ENCODE measurements at regions not wholly inside any gene's neighbourhood (a gene's known extent, or its start where the extent isn't known, plus 50 kb on each side); places are given as distances from the start of the nearest gene placed in this dataset.

GRCh38 chr2:16140771-16141640, 200.7 kb downstream of the MYCN start:
- no peak for DNase-seq

- no peak for DNase-seq
These were observed 199.6 kb downstream of the MYCN start for GRCh38 chr2:16139663-16140615.

- no peak for DNase-seq
These were observed 198.7 kb downstream of the MYCN start for GRCh38 chr2:16138811-16139662.

- DNase-seq = no peak
These were observed 196.9 kb downstream of the MYCN start for GRCh38 chr2:16137080-16137755.

GRCh38 chr2:16136461-16137035, 196.2 kb downstream of the MYCN start:
- no peak for DNase-seq

GRCh38 chr2:16135913-16136310, 195.6 kb downstream of the MYCN start:
- DNase-seq = no peak

GRCh38 chr2:16135196-16135912, 195.0 kb downstream of the MYCN start:
- DNase-seq = no peak

- DNase-seq = no peak
These were observed 194.3 kb downstream of the MYCN start for GRCh38 chr2:16134436-16135165.

GRCh38 chr2:16130906-16131400, 190.6 kb downstream of the MYCN start:
- DNase-seq = no peak

- no peak for DNase-seq
These were observed 190.2 kb downstream of the MYCN start for GRCh38 chr2:16130541-16130880.

- DNase-seq = no peak
These were observed 189.6 kb downstream of the MYCN start for GRCh38 chr2:16129716-16130540.

GRCh38 chr2:16128746-16129610, 188.6 kb downstream of the MYCN start:
- DNase-seq = no peak

GRCh38 chr2:16127958-16128357, 187.6 kb downstream of the MYCN start:
- DNase-seq = no peak

GRCh38 chr2:16127276-16127940, 187.1 kb downstream of the MYCN start:
- no peak for DNase-seq

- DNase-seq = no peak
These were observed 186.3 kb downstream of the MYCN start for GRCh38 chr2:16126517-16127275.

- no peak for DNase-seq
These were observed 185.5 kb downstream of the MYCN start for GRCh38 chr2:16125614-16126516.

All from GF-D8 (cell line).